ENCODE measurements at regions not wholly inside any gene's neighbourhood (a gene's known extent, or its start where the extent isn't known, plus 50 kb on each side); places are given as distances from the start of the nearest gene placed in this dataset.

GRCh38 chr5:101658433-101658832, 637.7 kb downstream of the SLCO4C1 start:
- no peak for TF ChIP-seq CTCF (IDR thresholded peaks at IDR 0.05; ENCODE audit: low read depth, low read length)
- TF ChIP-seq POLR2A (IDR thresholded peaks at IDR 0.05; ENCODE audit: extremely low read depth, insufficient read length), result no peak
